HCT116 (cell line): ENCODE measurements at regions not wholly inside any gene's neighbourhood (a gene's known extent, or its start where the extent isn't known, plus 50 kb on each side); places are given as distances from the start of the nearest gene placed in this dataset.

Experiments used
- ATAC-seq: fragments of 200-7000 bp; cut with Tn5 transposase; 2 replicates; pipeline ENCODE4 v1.9.1; 2020; ENCODE audit warnings: mild to moderate bottlenecking, moderate library complexity
- BruUV-seq: library from RNA; stranded (reverse); fragments of 400-500 nt; replicated peaks from 2 replicates; lab custom pipeline; 2021; lab: Mats Ljungman, UMichigan
- CTCF ChIA-PET: fragments of 300-600 bp; sonication (Branson Sonifier 250); formaldehyde crosslinking; loops from one replicate; lab custom pipeline; 2021; ENCODE audit warnings: antibody characterized with exemption; lab: Charles Lee
- POLR2A ChIA-PET: fragments of 300-600, 350-600 bp; sonication (Branson Sonifier 250); formaldehyde crosslinking; loops from one replicate; lab custom pipeline; 2021; ENCODE audit warnings: antibody characterized with exemption; lab: Charles Lee
- RAD21 ChIA-PET, 2 experiments: fragments of 300-600 bp; sonication (Branson Sonifier 250); formaldehyde crosslinking; loops; one replicate each; lab custom pipeline; 2023; ENCODE audit warnings: low total read pairs in 2 of 2; ENCODE audit not compliant: uncharacterized antibody in 2 of 2, unreplicated experiment in 2 of 2, low non-redundant PET in 1 of 2; lab: Charles Lee
- DNase-seq: peaks from one replicate; pipeline ENCODE4 v3.0.0-alpha.2; 2010; ENCODE audit warnings: low read depth, low spot score
- H2AFZ ChIP-seq: fragments of 200-600 bp; shearing (Covaris generic), sonication (generic); 2 replicates; pipeline ENCODE4 v1.6.1; 2017; ENCODE audit warnings: low read depth, mixed run types, mixed read lengths, antibody characterized with exemption, low read length; ENCODE audit not compliant: poor library complexity, severe bottlenecking
- H3K27ac ChIP-seq: 2 replicates; pipeline ENCODE4 v1.5.1; 2012; ENCODE audit warnings: low read depth, low read length
- H3K27me3 ChIP-seq: fragments of 200-600 bp; sonication (generic); 2 replicates; pipeline ENCODE4 v1.6.1; 2016; ENCODE audit warnings: mixed run types, low read length, mixed read lengths; ENCODE audit not compliant: insufficient read depth
- H3K36me3 ChIP-seq, 2 experiments: fragments of 200-500 bp in 1 of 2; fragments of 200-600 bp in 1 of 2; sonication (Bioruptor generic) in 1 of 2; sonication (generic) in 1 of 2; 2 replicates each; pipeline versions ENCODE4 v1.5.1 to v1.6.1; 2014 to 2016; ENCODE audit warnings: low read length in 2 of 2, inconsistent platforms in 1 of 2, mixed read lengths in 1 of 2, mixed run types in 1 of 2; ENCODE audit not compliant: insufficient read depth in 2 of 2, control insufficient read depth in 1 of 2
- H3K4me1 ChIP-seq, 2 experiments: fragments of 200-600 bp in 1 of 2; sonication (generic) in 1 of 2; 2 replicates each; pipeline versions ENCODE4 v1.5.1 to v1.6.1; 2012 to 2017; ENCODE audit warnings: low read length in 2 of 2, inconsistent platforms in 1 of 2, mild to moderate bottlenecking in 1 of 2, mixed read lengths in 1 of 2, mixed run types in 1 of 2, moderate library complexity in 1 of 2; ENCODE audit not compliant: insufficient read depth in 2 of 2, control insufficient read depth in 1 of 2
- H3K4me2 ChIP-seq: fragments of 200-600 bp; sonication (generic); 2 replicates; pipeline ENCODE4 v1.6.1; 2017; ENCODE audit warnings: mixed run types, low read length, mixed read lengths
- H3K4me3 ChIP-seq, 2 experiments: fragments of 200-600 bp in 1 of 2; sonication (generic) in 1 of 2; replicated peaks in 1 of 2; 2 replicates each; pipeline ENCODE4 v1.5.1; 2011 to 2016; ENCODE audit warnings: low read length in 2 of 2, control low read depth in 1 of 2, low read depth in 1 of 2, mild to moderate bottlenecking in 1 of 2, mixed read lengths in 1 of 2, mixed run types in 1 of 2
- H3K79me2 ChIP-seq: fragments of 200-600 bp; sonication (generic); 2 replicates; pipeline ENCODE4 v1.6.1; 2017; ENCODE audit warnings: mild to moderate bottlenecking, mixed run types, low read length, moderate library complexity, mixed read lengths; ENCODE audit not compliant: insufficient read depth
- H3K9ac ChIP-seq: fragments of 200-600 bp; sonication (generic); 2 replicates; pipeline ENCODE4 v1.6.1; 2016; ENCODE audit warnings: low read length, mixed read lengths
- H3K9me2 ChIP-seq: fragments of 200-600 bp; sonication (generic), shearing (Covaris generic); 2 replicates; pipeline ENCODE4 v1.6.1; 2017; ENCODE audit warnings: mixed run types, mild to moderate bottlenecking, moderate library complexity; ENCODE audit not compliant: insufficient read depth
- H3K9me3 ChIP-seq, 2 experiments: fragments of 200-500 bp in 1 of 2; fragments of 200-600 bp in 1 of 2; sonication (Bioruptor generic) in 1 of 2; sonication (generic) in 1 of 2; 2 replicates each; pipeline ENCODE4 v1.6.1; 2014 to 2017; ENCODE audit warnings: low read length in 2 of 2, mixed read lengths in 2 of 2, inconsistent platforms in 1 of 2, low read depth in 1 of 2, mild to moderate bottlenecking in 1 of 2, mixed run types in 1 of 2, moderate library complexity in 1 of 2; ENCODE audit not compliant: control insufficient read depth in 1 of 2, insufficient read depth in 1 of 2
- H4K20me1 ChIP-seq: fragments of 200-600 bp; sonication (generic), shearing (Covaris generic); 2 replicates; pipeline ENCODE4 v1.6.1; 2017; ENCODE audit warnings: mixed run types, mild to moderate bottlenecking, moderate library complexity; ENCODE audit not compliant: insufficient read depth
- ATF3 ChIP-seq: IDR thresholded peaks from 2 replicates; pipeline ENCODE4 v1.6.1; 2012
- CBX3 ChIP-seq: IDR thresholded peaks from 2 replicates; pipeline ENCODE4 v1.6.1; 2012; ENCODE audit warnings: low read depth
- CEBPB ChIP-seq: IDR thresholded peaks from 2 replicates; pipeline ENCODE4 v1.6.1; 2012; ENCODE audit warnings: low read depth
- EGR1 ChIP-seq: IDR thresholded peaks from 2 replicates; pipeline ENCODE4 v1.6.1; 2012; ENCODE audit warnings: low read depth
- ELF1 ChIP-seq: IDR thresholded peaks from 2 replicates; pipeline ENCODE4 v1.6.1; 2012; ENCODE audit warnings: low read depth, borderline replicate concordance
- EZH2phosphoT487 ChIP-seq: fragments of 200-600 bp; IDR thresholded peaks from 2 replicates; pipeline ENCODE4 v1.6.1; 2018; ENCODE audit warnings: antibody characterized with exemption, borderline replicate concordance
- POLR2A ChIP-seq: IDR thresholded peaks from 2 replicates; pipeline ENCODE4 v1.7.0; 2011; ENCODE audit warnings: borderline replicate concordance; ENCODE audit not compliant: insufficient read depth, insufficient read length; ENCODE audit errors: extremely low read depth
- RAD21 ChIP-seq: IDR thresholded peaks from 2 replicates; pipeline ENCODE4 v1.6.1; 2012; ENCODE audit warnings: low read depth, mild to moderate bottlenecking
- SIN3A ChIP-seq: IDR thresholded peaks from 2 replicates; pipeline ENCODE4 v1.6.1; 2012; ENCODE audit warnings: low read depth
- TCF7L2 ChIP-seq: IDR thresholded peaks from 2 replicates; pipeline ENCODE4 v1.7.0; 2011; ENCODE audit warnings: borderline replicate concordance, inconsistent platforms; ENCODE audit not compliant: insufficient read depth, insufficient read length; ENCODE audit errors: extremely low read depth
- ZFX ChIP-seq: fragments of 450-650 bp; IDR thresholded peaks from 2 replicates; pipeline ENCODE4 v1.6.1; 2017
- ZNF274 ChIP-seq: fragments of 200-500 bp; sonication (Bioruptor generic); IDR thresholded peaks from 2 replicates; pipeline ENCODE4 v1.6.1; 2014; ENCODE audit warnings: mild to moderate bottlenecking, low read depth, low read length, inconsistent platforms
- intact Hi-C: fragments of 100-400 bp; cut with micrococcal nuclease; formaldehyde crosslinking; loops from 2 replicates; pipeline ENCODE4 v1.10.0; 2022

GRCh38 chr6:166005401-166005943 is 162.2 kb downstream of the TBXT start:
- no peaks in the 10 kb centered on the region for H4K20me1 ChIP-seq
- no peak for TF ChIP-seq ZNF274
- TF ChIP-seq ATF3 = no peak
- TF ChIP-seq EGR1 = no peak
- H3K36me3 ChIP-seq = no peaks in the 10 kb centered on the region
- H3K4me3 ChIP-seq = no peak overlapping the region
- ChIA-PET RAD21 (no interaction called here), CTCF (no interaction called here), POLR2A (no interaction called here)
- no TSS peak for BruUV-seq
- no peak overlapping the region for H2AFZ ChIP-seq
- no peaks in the 10 kb centered on the region for H3K79me2 ChIP-seq
- H3K9me2 ChIP-seq = no peaks in the 10 kb centered on the region
- H3K9me3 ChIP-seq = no peaks in the 10 kb centered on the region
- H3K27ac ChIP-seq = no peak overlapping the region
- no peak overlapping the region for H3K4me2 ChIP-seq
- no peak for DNase-seq
- ATAC-seq = no peak
- H3K9ac ChIP-seq = no peak overlapping the region
- no peaks in the 10 kb centered on the region for H3K27me3 ChIP-seq
- no peaks in the 10 kb centered on the region for H3K4me1 ChIP-seq
- intact Hi-C loops = no loop called here

- ATAC-seq (no peak), DNase-seq (no peak)
- no peaks in the 10 kb centered on the region for H3K27me3 ChIP-seq
- H3K79me2 ChIP-seq = no peaks in the 10 kb centered on the region
- H3K9ac ChIP-seq = no peak overlapping the region
- ChIA-PET POLR2A (no interaction called here), CTCF (no interaction called here), RAD21 (no interaction called here)
- TF ChIP-seq ELF1 (no peak), EZH2phosphoT487 (no peak), RAD21 (no peak), CBX3 (no peak), CEBPB (no peak), TCF7L2 (no peak), EGR1 (no peak), ZFX (no peak), POLR2A (no peak), SIN3A (no peak)
- H3K4me1 ChIP-seq = no peaks in the 10 kb centered on the region
- H3K9me2 ChIP-seq = no peaks in the 10 kb centered on the region
- no peak overlapping the region for H3K4me2 ChIP-seq
- no peaks in the 10 kb centered on the region for H4K20me1 ChIP-seq
- H3K4me3 ChIP-seq = no peak overlapping the region
- no peaks in the 10 kb centered on the region for H3K9me3 ChIP-seq
- no peaks in the 10 kb centered on the region for H3K36me3 ChIP-seq
- no TSS peak for BruUV-seq
- H2AFZ ChIP-seq = no peak overlapping the region
- intact Hi-C loops = no loop called here
- H3K27ac ChIP-seq = no peak overlapping the region
These were observed 162.8 kb downstream of the TBXT start for GRCh38 chr6:166004876-166005275.
